SK-N-SH (cell line): ENCODE measurements at regions not wholly inside any gene's neighbourhood (a gene's known extent, or its start where the extent isn't known, plus 50 kb on each side); places are given as distances from the start of the nearest gene placed in this dataset.

ENCODE experiments used
- CTCF ChIA-PET: fragments of 300-600, 350-600 bp; formaldehyde crosslinking; extraction: SDS; loops from one replicate; lab custom pipeline; 2021; lab: Yijun Ruan, JAX
- POLR2A ChIA-PET: fragments of 350-600 bp; sonication (Branson Sonifier 250); formaldehyde crosslinking; extraction: SDS; loops from one replicate; lab custom pipeline; 2020; ENCODE audit warnings: antibody characterized with exemption, inconsistent platforms; lab: Yijun Ruan, JAX
- DNase-seq: peaks from one replicate; pipeline ENCODE4 v3.0.0; 2012
- H2AFZ ChIP-seq: fragments of 200-600 bp; sonication (generic); 2 replicates; pipeline ENCODE4 v1.8.1; 2016; ENCODE audit warnings: antibody characterized with exemption, mild to moderate bottlenecking, low read depth
- H3F3A ChIP-seq: fragments of 200-600 bp; sonication (generic); replicated peaks from 2 replicates; pipeline ENCODE3; 2016; ENCODE audit warnings: antibody characterized with exemption, mild to moderate bottlenecking; ENCODE audit not compliant: insufficient read depth
- H3K27ac ChIP-seq, 2 experiments: fragments of 200-500 bp in 1 of 2; fragments of 200-600 bp in 1 of 2; sonication (Bioruptor generic) in 1 of 2; sonication (generic), shearing (Covaris generic) in 1 of 2; 2 replicates each; pipeline versions ENCODE4 v1.5.1 to v1.6.1; 2014 to 2016; ENCODE audit warnings: low read depth in 2 of 2, inconsistent platforms in 1 of 2, low read length in 1 of 2, mild to moderate bottlenecking in 1 of 2, mixed read lengths in 1 of 2
- H3K27me3 ChIP-seq: fragments of 200-600 bp; sonication (generic), shearing (Covaris generic); 2 replicates; pipeline ENCODE4 v1.6.1; 2016; ENCODE audit warnings: mixed run types; ENCODE audit not compliant: insufficient read depth
- H3K36me3 ChIP-seq, 2 experiments: fragments of 200-500 bp in 1 of 2; fragments of 200-600 bp in 1 of 2; sonication (Bioruptor generic) in 1 of 2; sonication (generic) in 1 of 2; replicated peaks in 1 of 2; 2 replicates each; pipeline versions ENCODE3 to v1.5.1; 2014 to 2016; ENCODE audit warnings: low read length in 1 of 2, mild to moderate bottlenecking in 1 of 2; ENCODE audit not compliant: insufficient read depth in 2 of 2, control insufficient read depth in 1 of 2
- H3K4me1 ChIP-seq, 2 experiments: fragments of 200-500 bp in 1 of 2; fragments of 200-600 bp in 1 of 2; sonication (Bioruptor generic) in 1 of 2; sonication (generic), shearing (Covaris generic) in 1 of 2; 2 replicates each; pipeline versions ENCODE4 v1.5.1 to v1.6.1; 2014 to 2016; ENCODE audit warnings: low read depth in 1 of 2, low read length in 1 of 2, mixed run types in 1 of 2; ENCODE audit not compliant: insufficient read depth in 2 of 2, control insufficient read depth in 1 of 2
- H3K4me2 ChIP-seq: fragments of 200-600 bp; sonication (generic), shearing (Covaris generic); 2 replicates; pipeline ENCODE4 v1.6.1; 2017; ENCODE audit warnings: mixed run types
- H3K4me3 ChIP-seq, 2 experiments: fragments of 200-500 bp in 1 of 2; fragments of 200-600 bp in 1 of 2; sonication (Bioruptor generic) in 1 of 2; sonication (generic), shearing (Covaris generic) in 1 of 2; 2 replicates each; pipeline versions ENCODE4 v1.5.1 to v1.8.1; 2014 to 2016; ENCODE audit warnings: low read depth in 2 of 2, inconsistent platforms in 1 of 2, low read length in 1 of 2, mild to moderate bottlenecking in 1 of 2, mixed read lengths in 1 of 2, moderate library complexity in 1 of 2
- H3K79me2 ChIP-seq: fragments of 200-600 bp; sonication (generic); 2 replicates; pipeline ENCODE4 v1.8.1; 2017; ENCODE audit warnings: mild to moderate bottlenecking; ENCODE audit not compliant: insufficient read depth
- H3K9ac ChIP-seq: fragments of 200-600 bp; sonication (generic); 2 replicates; pipeline ENCODE4 v1.6.1; 2017; ENCODE audit warnings: mixed run types
- H3K9me2 ChIP-seq: fragments of 200-600 bp; sonication (generic); 2 replicates; pipeline ENCODE4 v1.6.1; 2017; ENCODE audit warnings: mixed run types
- H3K9me3 ChIP-seq: fragments of 200-600 bp; sonication (generic); 2 replicates; pipeline ENCODE4 v1.6.1; 2017; ENCODE audit warnings: mixed run types, mild to moderate bottlenecking, moderate library complexity
- H4K20me1 ChIP-seq: fragments of 200-600 bp; sonication (generic); 2 replicates; pipeline ENCODE4 v1.6.1; 2017; ENCODE audit warnings: mild to moderate bottlenecking, mixed run types; ENCODE audit not compliant: insufficient read depth
- CHD2 ChIP-seq: fragments of 150-350 bp; IDR thresholded peaks from 2 replicates; pipeline ENCODE4 v1.6.1; 2018; ENCODE audit warnings: low read length; ENCODE audit not compliant: partially characterized antibody
- CTCF ChIP-seq: fragments of 200-600 bp; sonication (generic); IDR thresholded peaks from 2 replicates; pipeline ENCODE4 v1.6.1; 2017; ENCODE audit warnings: antibody characterized with exemption, mild to moderate bottlenecking, moderate library complexity
- EP300 ChIP-seq, 2 experiments: IDR thresholded peaks; 2 replicates each; pipeline versions ENCODE4 v1.4.0 to v1.6.1; 2012; ENCODE audit warnings: borderline replicate concordance in 1 of 2, low read depth in 1 of 2, low read length in 1 of 2
- FOXJ3 ChIP-seq: sonication (generic); formaldehyde crosslinking; IDR thresholded peaks from 2 replicates; pipeline ENCODE4 v1.5.1; 2020; ENCODE audit warnings: mild to moderate bottlenecking, missing genetic modification reagents
- FOXM1 ChIP-seq: IDR thresholded peaks from 2 replicates; pipeline ENCODE4 v1.4.0; 2012; ENCODE audit warnings: low read depth, mild to moderate bottlenecking
- GABPA ChIP-seq: IDR thresholded peaks from 2 replicates; pipeline ENCODE4 v1.4.0; 2012; ENCODE audit warnings: low read depth, mild to moderate bottlenecking
- GATA2 ChIP-seq: sonication (generic); formaldehyde crosslinking; IDR thresholded peaks from 2 replicates; pipeline ENCODE4 v1.5.0; 2020; ENCODE audit warnings: mild to moderate bottlenecking, missing genetic modification reagents
- IRF3 ChIP-seq: fragments of 150-350 bp; IDR thresholded peaks from 2 replicates; pipeline ENCODE4 v1.6.1; 2016; ENCODE audit warnings: mild to moderate bottlenecking, low read depth, low read length
- JUND ChIP-seq: IDR thresholded peaks from 2 replicates; pipeline ENCODE4 v1.4.0; 2012
- MAX ChIP-seq: IDR thresholded peaks from 2 replicates; pipeline ENCODE4 v1.4.0; 2012; ENCODE audit warnings: low read depth
- MEF2A ChIP-seq: IDR thresholded peaks from 2 replicates; pipeline ENCODE4 v1.4.0; 2012; ENCODE audit warnings: low read depth, borderline replicate concordance
- MXI1 ChIP-seq: IDR thresholded peaks from 2 replicates; pipeline ENCODE4 v1.6.1; 2012; ENCODE audit warnings: mild to moderate bottlenecking, low read depth, low read length, improper control_type of control experiment
- NFIC ChIP-seq: IDR thresholded peaks from 2 replicates; pipeline ENCODE4 v1.4.0; 2012; ENCODE audit warnings: borderline replicate concordance
- NRF1 ChIP-seq: IDR thresholded peaks from 2 replicates; pipeline ENCODE4 v1.6.1; 2012; ENCODE audit warnings: low read depth, mild to moderate bottlenecking, low read length
- REST ChIP-seq: IDR thresholded peaks from 2 replicates; pipeline ENCODE4 v1.6.1; 2012; ENCODE audit warnings: mild to moderate bottlenecking, low read depth, low read length, moderate library complexity
- RFX5 ChIP-seq: IDR thresholded peaks from 2 replicates; pipeline ENCODE4 v1.6.1; 2012; ENCODE audit warnings: mild to moderate bottlenecking, improper control_type of control experiment, low read length
- RXRA ChIP-seq: IDR thresholded peaks from 2 replicates; pipeline ENCODE4 v1.4.0; 2012; ENCODE audit warnings: low read depth, mild to moderate bottlenecking, borderline replicate concordance
- USF2 ChIP-seq: fragments of 150-350 bp; IDR thresholded peaks from 2 replicates; pipeline ENCODE4 v1.6.1; 2017; ENCODE audit warnings: antibody characterized with exemption, low read length, low read depth, borderline replicate concordance
- YY1 ChIP-seq: IDR thresholded peaks from 2 replicates; pipeline ENCODE4 v1.4.0; 2012; ENCODE audit warnings: low read depth, mild to moderate bottlenecking
- WGBS: methylation state at CpG from one replicate; pipeline ENCODE4 v1.1.6; 2017; ENCODE audit warnings: low lambda C conversion rate; 5-methylcytosine and 5-hydroxymethylcytosine counted together

GRCh38 chr6:2578767-2579166 lies 172.0 kb downstream of the MYLK4 start:
- Histone ChIP-seq H2AFZ (no peak overlapping the region), H3K4me1 (no peaks in the 10 kb centered on the region; a peak in 1 of 4 replicates), H3K4me3 (no peak overlapping the region), H4K20me1 (no peaks in the 10 kb centered on the region), H3K9me3 (no peaks in the 10 kb centered on the region), H3K27ac (no peak overlapping the region), H3K4me2 (no peak overlapping the region), H3K79me2 (no peaks in the 10 kb centered on the region), H3F3A (no peaks in the 10 kb centered on the region), H3K27me3 (no peaks in the 10 kb centered on the region), H3K9ac (no peak overlapping the region), H3K9me2 (no peaks in the 10 kb centered on the region; the same call in 1 of the 2 replicates), H3K36me3 (no peaks in the 10 kb centered on the region)
- ChIA-PET POLR2A (no interaction called here), CTCF (no interaction called here)
- no peak for DNase-seq
- TF ChIP-seq YY1: no peak
- TF ChIP-seq EP300 (IDR thresholded peaks at IDR 0.05; ENCODE audit: borderline replicate concordance in 1 of 2, low read depth in 1 of 2, low read length in 1 of 2): no peak
- TF ChIP-seq GABPA: no peak
- no peak for TF ChIP-seq MXI1
- no peak for TF ChIP-seq MEF2A
- TF ChIP-seq GATA2 (CRISPR knock-in tag): no peak
- TF ChIP-seq RFX5: no peak
- TF ChIP-seq MAX: no peak
- TF ChIP-seq CHD2: no peak
- no peak for TF ChIP-seq REST
- TF ChIP-seq NFIC: no peak
- TF ChIP-seq JUND: no peak
- TF ChIP-seq USF2: no peak
- no peak for TF ChIP-seq NRF1
- WGBS: 29% methylated on average over 2 of the region's 2 CpGs

- Histone ChIP-seq H2AFZ (no peak overlapping the region), H4K20me1 (no peaks in the 10 kb centered on the region), H3K27me3 (no peaks in the 10 kb centered on the region), H3K9me2 (no peaks in the 10 kb centered on the region; the same call in 1 of the 2 replicates), H3K27ac (no peak overlapping the region), H3F3A (no peaks in the 10 kb centered on the region), H3K36me3 (no peaks in the 10 kb centered on the region), H3K4me2 (no peak overlapping the region), H3K9ac (no peak overlapping the region), H3K4me3 (no peak overlapping the region), H3K4me1 (no peaks in the 10 kb centered on the region; a peak in 1 of 4 replicates), H3K9me3 (no peaks in the 10 kb centered on the region), H3K79me2 (no peaks in the 10 kb centered on the region)
- POLR2A ChIA-PET: no interaction called here
- DNase-seq: no peak
- 22% methylated on average over 3 of the region's 3 CpGs for WGBS
- CTCF ChIA-PET: no interaction called here
- TF ChIP-seq IRF3 (no peak), RXRA (no peak), CTCF (no peak), YY1 (no peak), FOXM1 (no peak), FOXJ3 (no peak), MEF2A (no peak), NRF1 (no peak), RFX5 (no peak)
Observed at GRCh38 chr6:2576499-2576898, 174.2 kb downstream of the MYLK4 start.
